ENCODE measurements at regions not wholly inside any gene's neighbourhood (a gene's known extent, or its start where the extent isn't known, plus 50 kb on each side); places are given as distances from the start of the nearest gene placed in this dataset.

GRCh38 chr6:105988812-105989577, 97.1 kb upstream of the PRDM1 start:
- intact Hi-C loops (cut with micrococcal nuclease), result loop anchor here in 1 of 2 donors (10.0 kb wide), 1 partner anchor 204 kb away; no protein-coding TSS in a partner anchor
- peaks cover 39% of the 10 kb centered on the region for H3K4me1 Mint-ChIP-seq
- H3K4me3 Mint-ChIP-seq, result peak overlapping the region in 1 of 2 donors; percentile 59
- no peaks in the 10 kb centered on the region for H4K20me1 ChIP-seq (ENCODE audit: insufficient read depth, low read length)
- H3K27me3 Mint-ChIP-seq (ENCODE audit: low read depth in 3 of 3), result peaks cover 74 to 86% (median 82%) of the 10 kb centered on the region in 3 donors
- no peak overlapping the region for H3K27ac Mint-ChIP-seq
- DNase-seq, result no peak
- H3K4me3 ChIP-seq (replicated peaks in 1 of 3; ENCODE audit: low read depth in 2 of 3, low read length in 3 of 3), result no peak overlapping the region
- peaks cover 0 to 12% (median 4%) of the 10 kb centered on the region in 7 donors for H3K9me3 Mint-ChIP-seq
- no peaks in the 10 kb centered on the region for H3K9me3 ChIP-seq (replicated peaks in 1 of 2; ENCODE audit: control insufficient read depth in 1 of 2, insufficient read depth in 1 of 2, low read length in 2 of 2)
- no peak overlapping the region for H3K4me2 ChIP-seq (replicated peaks; ENCODE audit: extremely low read depth, low read length, poor library complexity, severe bottlenecking)
- H2AFZ ChIP-seq (ENCODE audit: insufficient read depth, low read depth, low read length, poor library complexity, severe bottlenecking), result no peak overlapping the region
- no peaks in the 10 kb centered on the region for H3K36me3 ChIP-seq (replicated peaks in 1 of 2; ENCODE audit: control insufficient read depth in 1 of 2, insufficient read depth in 2 of 2, low read length in 2 of 2)
- no peak for TF ChIP-seq CTCF (IDR thresholded peaks at IDR 0.05)
- H3K27ac ChIP-seq (ENCODE audit: low read depth in 1 of 2, low read length in 2 of 2), result no peak overlapping the region
- no peak overlapping the region for H3K9ac ChIP-seq (ENCODE audit: insufficient read depth, low read length, poor library complexity, severe bottlenecking)
- peaks cover 62 to 91% of the 10 kb centered on the region in 2 donors for H3K27me3 ChIP-seq (ENCODE audit: control insufficient read depth in 2 of 2, insufficient read depth in 2 of 2, low read length in 2 of 2)
- H3K36me3 Mint-ChIP-seq, result peaks cover 7 to 9% of the 10 kb centered on the region in 2 donors
- WGBS (ENCODE audit: insufficient coverage), result no CpG with 5 or more reads among the region's 5 CpGs
- peaks cover 35 to 40% of the 10 kb centered on the region in 2 donors for H3K4me1 ChIP-seq (ENCODE audit: control insufficient read depth in 1 of 2, insufficient read depth in 2 of 2, low read length in 2 of 2)
- H3K79me2 ChIP-seq (ENCODE audit: insufficient read depth, low read length), result no peaks in the 10 kb centered on the region

- H2AFZ ChIP-seq (ENCODE audit: insufficient read depth, low read depth, low read length, poor library complexity, severe bottlenecking), result no peak overlapping the region
- H3K36me3 ChIP-seq (replicated peaks in 1 of 2; ENCODE audit: control insufficient read depth in 1 of 2, insufficient read depth in 2 of 2, low read length in 2 of 2), result no peaks in the 10 kb centered on the region
- peaks cover 0 to 12% (median 4%) of the 10 kb centered on the region in 7 donors for H3K9me3 Mint-ChIP-seq
- peaks cover 28 to 33% of the 10 kb centered on the region in 2 donors for H3K4me1 ChIP-seq (ENCODE audit: control insufficient read depth in 1 of 2, insufficient read depth in 2 of 2, low read length in 2 of 2)
- no peak overlapping the region for H3K27ac ChIP-seq (ENCODE audit: low read depth in 1 of 2, low read length in 2 of 2)
- H3K79me2 ChIP-seq (ENCODE audit: insufficient read depth, low read length), result no peaks in the 10 kb centered on the region
- H3K4me2 ChIP-seq (replicated peaks; ENCODE audit: extremely low read depth, low read length, poor library complexity, severe bottlenecking), result no peak overlapping the region
- peaks cover 63 to 86% of the 10 kb centered on the region in 2 donors for H3K27me3 ChIP-seq (ENCODE audit: control insufficient read depth in 2 of 2, insufficient read depth in 2 of 2, low read length in 2 of 2)
- no peaks in the 10 kb centered on the region for H3K9me3 ChIP-seq (replicated peaks in 1 of 2; ENCODE audit: control insufficient read depth in 1 of 2, insufficient read depth in 1 of 2, low read length in 2 of 2)
- H3K27me3 Mint-ChIP-seq (ENCODE audit: low read depth in 3 of 3), result peaks cover 70 to 83% (median 80%) of the 10 kb centered on the region in 3 donors
- no peak overlapping the region for H3K9ac ChIP-seq (ENCODE audit: insufficient read depth, low read length, poor library complexity, severe bottlenecking)
- H3K36me3 Mint-ChIP-seq, result peaks cover 3 to 9% of the 10 kb centered on the region in 2 donors
- no peak for DNase-seq
- no peak for TF ChIP-seq CTCF (IDR thresholded peaks at IDR 0.05)
- H3K4me1 Mint-ChIP-seq, result peaks cover 32% of the 10 kb centered on the region
- no peak overlapping the region for H3K27ac Mint-ChIP-seq
- no peak overlapping the region for H3K4me3 ChIP-seq (replicated peaks in 1 of 3; ENCODE audit: low read depth in 2 of 3, low read length in 3 of 3)
- H4K20me1 ChIP-seq (ENCODE audit: insufficient read depth, low read length), result no peaks in the 10 kb centered on the region
- intact Hi-C loops (cut with micrococcal nuclease), result loop anchor here in 1 of 2 donors (10.0 kb wide), 1 partner anchor 204 kb away; no protein-coding TSS in a partner anchor
- peak overlapping the region in 1 of 2 donors; percentile 51 for H3K4me3 Mint-ChIP-seq
These were observed 97.8 kb upstream of the PRDM1 start for GRCh38 chr6:105988321-105988720.
